IMR-90 (cell line): ENCODE measurements at regions not wholly inside any gene's neighbourhood (a gene's known extent, or its start where the extent isn't known, plus 50 kb on each side); places are given as distances from the start of the nearest gene placed in this dataset.

Source experiments
- ATAC-seq: fragments of 200-7000 bp; cut with Tn5 transposase; 2 replicates; pipeline ENCODE4 v1.9.1; 2020; ENCODE audit warnings: low read depth, mild to moderate bottlenecking, moderate library complexity
- BruUV-seq: library from RNA; stranded (reverse); fragments of 400-500 nt; replicated peaks from 2 replicates; lab custom pipeline; 2021; lab: Mats Ljungman, UMichigan
- CTCF ChIA-PET: fragments of 300-600 bp; formaldehyde crosslinking; extraction: SDS; loops from one replicate; lab custom pipeline; 2021; ENCODE audit warnings: antibody characterized with exemption; lab: Yijun Ruan, JAX
- POLR2A ChIA-PET: fragments of 300-600 bp; sonication (Branson Sonifier 250); formaldehyde crosslinking; loops from one replicate; lab custom pipeline; 2022; ENCODE audit warnings: antibody characterized with exemption; ENCODE audit not compliant: unreplicated experiment; lab: Charles Lee
- DNase-seq: peaks from one replicate; pipeline ENCODE4 v3.0.0; 2013
- H2AFZ ChIP-seq: replicated peaks from 2 replicates; pipeline ENCODE3; 2013; ENCODE audit warnings: low read length, mild to moderate bottlenecking; ENCODE audit not compliant: poor library complexity
- H2AK5ac ChIP-seq: 2 replicates; pipeline ENCODE4 v1.6.1; 2013; ENCODE audit warnings: low read depth, low read length, inconsistent platforms
- H2AK9ac ChIP-seq: replicated peaks from 2 replicates; pipeline ENCODE3; 2013; ENCODE audit warnings: mild to moderate bottlenecking, low read depth, low read length, moderate library complexity; ENCODE audit not compliant: poor library complexity
- H2BK120ac ChIP-seq: 2 replicates; pipeline ENCODE4 v1.6.1; 2013; ENCODE audit warnings: low read depth, low read length, inconsistent platforms
- H2BK15ac ChIP-seq: 3 replicates; pipeline ENCODE4 v1.6.1; 2013; ENCODE audit warnings: low read depth, low read length, inconsistent platforms
- H2BK20ac ChIP-seq: 2 replicates; pipeline ENCODE4 v1.6.1; 2013; ENCODE audit warnings: low read depth, mild to moderate bottlenecking, inconsistent platforms, low read length, moderate library complexity
- H2BK5ac ChIP-seq: 2 replicates; pipeline ENCODE4 v1.6.1; 2013; ENCODE audit warnings: mild to moderate bottlenecking, low read depth, low read length, inconsistent platforms; ENCODE audit not compliant: poor library complexity, severe bottlenecking
- H3K14ac ChIP-seq: replicated peaks from 2 replicates; pipeline ENCODE4 v1.6.1; 2013; ENCODE audit warnings: low read depth, low read length, inconsistent platforms
- H3K18ac ChIP-seq: 2 replicates; pipeline ENCODE4 v1.6.1; 2013; ENCODE audit warnings: low read depth, low read length, control low read depth
- H3K23ac ChIP-seq: 2 replicates; pipeline ENCODE4 v1.6.1; 2013; ENCODE audit warnings: low read depth, low read length, inconsistent platforms
- H3K27ac ChIP-seq: 2 replicates; pipeline ENCODE4 v1.5.1; 2013; ENCODE audit warnings: mild to moderate bottlenecking, control low read depth, low read length; ENCODE audit not compliant: insufficient read depth
- H3K27me3 ChIP-seq: 2 replicates; pipeline ENCODE4 v1.6.1; 2013; ENCODE audit warnings: low read length; ENCODE audit not compliant: control insufficient read depth, insufficient read depth
- H3K36me3 ChIP-seq: 2 replicates; pipeline ENCODE4 v1.6.1; 2013; ENCODE audit warnings: low read length, mixed read lengths; ENCODE audit not compliant: control insufficient read depth, insufficient read depth
- H3K4ac ChIP-seq: 2 replicates; pipeline ENCODE4 v1.6.1; 2013; ENCODE audit warnings: low read depth, low read length, inconsistent platforms
- H3K4me1 ChIP-seq: 2 replicates; pipeline ENCODE4 v1.6.1; 2013; ENCODE audit warnings: low read length, mixed read lengths; ENCODE audit not compliant: control insufficient read depth, insufficient read depth
- H3K4me2 ChIP-seq: 2 replicates; pipeline ENCODE4 v1.6.1; 2013; ENCODE audit warnings: low read depth, mild to moderate bottlenecking, control low read depth, low read length, moderate library complexity
- H3K4me3 ChIP-seq: 2 replicates; pipeline ENCODE4 v1.5.1; 2013; ENCODE audit warnings: low read depth, mild to moderate bottlenecking, control low read depth, low read length, moderate library complexity; ENCODE audit not compliant: insufficient read depth
- H3K56ac ChIP-seq: 2 replicates; pipeline ENCODE4 v1.6.1; 2013; ENCODE audit warnings: low read length, inconsistent platforms; ENCODE audit not compliant: insufficient read depth; ENCODE audit errors: extremely low read depth
- H3K79me1 ChIP-seq, 2 experiments: 2 replicates each; pipeline ENCODE4 v1.6.1; 2013; ENCODE audit warnings: low read length in 2 of 2, inconsistent platforms in 1 of 2, low read depth in 1 of 2
- H3K9ac ChIP-seq: 2 replicates; pipeline ENCODE4 v1.6.1; 2013; ENCODE audit warnings: low read depth, low read length, control low read depth
- H3K9me1 ChIP-seq: 2 replicates; pipeline ENCODE4 v1.6.1; 2013; ENCODE audit warnings: low read length, inconsistent platforms; ENCODE audit not compliant: insufficient read depth
- H3K9me3 ChIP-seq: 2 replicates; pipeline ENCODE4 v1.6.1; 2013; ENCODE audit warnings: low read length; ENCODE audit not compliant: control insufficient read depth, insufficient read depth
- H4K20me1 ChIP-seq: 2 replicates; pipeline ENCODE4 v1.6.1; 2013; ENCODE audit warnings: low read length, inconsistent platforms; ENCODE audit not compliant: insufficient read depth
- H4K5ac ChIP-seq: 2 replicates; pipeline ENCODE4 v1.6.1; 2013; ENCODE audit warnings: mild to moderate bottlenecking, low read depth, low read length, control low read depth
- H4K8ac ChIP-seq, 2 experiments: 2 replicates each; pipeline ENCODE4 v1.6.1; 2013; ENCODE audit warnings: low read depth in 2 of 2, low read length in 2 of 2, control low read depth in 1 of 2, inconsistent platforms in 1 of 2
- H4K91ac ChIP-seq: 2 replicates; pipeline ENCODE4 v1.6.1; 2013; ENCODE audit warnings: low read depth, low read length, inconsistent platforms; ENCODE audit not compliant: insufficient read depth
- BHLHE40 ChIP-seq: fragments of 150-350 bp; IDR thresholded peaks from 2 replicates; pipeline ENCODE4 v1.6.1; 2016; ENCODE audit warnings: mild to moderate bottlenecking, low read depth, low read length
- CEBPB ChIP-seq: IDR thresholded peaks from 2 replicates; pipeline ENCODE4 v1.6.1; 2012; ENCODE audit warnings: low read depth, low read length, improper control_type of control experiment
- CHD1 ChIP-seq: IDR thresholded peaks from 2 replicates; pipeline ENCODE4 v1.6.1; 2012; ENCODE audit warnings: low read depth, low read length, improper control_type of control experiment
- FOS ChIP-seq: fragments of 150-350 bp; IDR thresholded peaks from 2 replicates; pipeline ENCODE4 v1.6.1; 2016; ENCODE audit warnings: low read depth, low read length
- MAFK ChIP-seq: IDR thresholded peaks from 2 replicates; pipeline ENCODE4 v1.6.1; 2012; ENCODE audit warnings: low read depth, low read length, improper control_type of control experiment
- MAZ ChIP-seq: IDR thresholded peaks from 2 replicates; pipeline ENCODE4 v1.6.1; 2012; ENCODE audit warnings: low read depth, mild to moderate bottlenecking, low read length, improper control_type of control experiment, moderate library complexity, borderline replicate concordance
- MXI1 ChIP-seq: IDR thresholded peaks from 2 replicates; pipeline ENCODE4 v1.6.1; 2012; ENCODE audit warnings: low read depth, mild to moderate bottlenecking, low read length, moderate library complexity, borderline replicate concordance
- NFE2L2 ChIP-seq: fragments of 150-350 bp; IDR thresholded peaks from 2 replicates; pipeline ENCODE4 v1.6.1; 2016; ENCODE audit warnings: low read depth, mild to moderate bottlenecking, low read length
- POLR2A ChIP-seq: IDR thresholded peaks from 2 replicates; pipeline ENCODE4 v1.6.1; 2012; ENCODE audit warnings: mild to moderate bottlenecking, low read depth, low read length
- RAD21 ChIP-seq: IDR thresholded peaks from 2 replicates; pipeline ENCODE4 v1.6.1; 2012; ENCODE audit warnings: low read length, improper control_type of control experiment
- RCOR1 ChIP-seq: IDR thresholded peaks from 2 replicates; pipeline ENCODE4 v1.6.1; 2012; ENCODE audit warnings: mild to moderate bottlenecking, low read length, improper control_type of control experiment; ENCODE audit not compliant: insufficient replicate concordance
- RFX5 ChIP-seq: IDR thresholded peaks from 2 replicates; pipeline ENCODE4 v1.8.0; 2012; ENCODE audit warnings: low read depth, mild to moderate bottlenecking, low read length, moderate library complexity
- SMC3 ChIP-seq: fragments of 150-350 bp; IDR thresholded peaks from 2 replicates; pipeline ENCODE4 v1.6.1; 2016; ENCODE audit warnings: low read depth, mild to moderate bottlenecking, antibody characterized with exemption, low read length, moderate library complexity
- WGBS, 2 experiments: methylation state at CpG; one replicate each; pipeline versions ENCODE4 v1.1.5 to v1.1.7; 2013; ENCODE audit warnings: missing lambda C conversion rate in 2 of 2; ENCODE audit not compliant: insufficient read length in 1 of 2; ENCODE audit errors: extremely low coverage in 2 of 2; 5-methylcytosine and 5-hydroxymethylcytosine counted together
- dilution Hi-C: fragments of 300-500 bp; cut with HindIII; formaldehyde crosslinking; loops from one replicate; pipeline ENCODE4 v1.14.3; 2018; ENCODE audit warnings: low sequenced_read_pairs; ENCODE audit not compliant: unreplicated experiment
- in situ Hi-C: fragments of 300-500 bp; cut with MboI; formaldehyde crosslinking; loops from 3 replicates; pipeline ENCODE4 v1.14.3; 2019; ENCODE audit warnings: low sequenced_read_pairs, inconsistent platforms, mixed read lengths
- intact Hi-C: fragments of 100-400 bp; cut with micrococcal nuclease; formaldehyde crosslinking; loops from 2 replicates; pipeline ENCODE4 v1.10.0; 2022
- TF ChIP-seq, protein P1 (sequence below): fragments of 150-350 bp; IDR thresholded peaks from 2 replicates; pipeline ENCODE4 v1.6.1; 2016; ENCODE audit warnings: low read depth, mild to moderate bottlenecking, low read length, moderate library complexity, borderline replicate concordance
- TF ChIP-seq, protein P2 (sequence below): conservative IDR thresholded peaks from 2 replicates; pipeline ENCODE4 v1.5.1; 2012; ENCODE audit warnings: mild to moderate bottlenecking, low read depth, low read length, improper control_type of control experiment
- TF ChIP-seq, protein P3 (sequence below): fragments of 150-350 bp; IDR thresholded peaks from 2 replicates; pipeline ENCODE4 v1.6.1; 2017; ENCODE audit warnings: mild to moderate bottlenecking, antibody characterized with exemption, low read length, low read depth

DNA sequence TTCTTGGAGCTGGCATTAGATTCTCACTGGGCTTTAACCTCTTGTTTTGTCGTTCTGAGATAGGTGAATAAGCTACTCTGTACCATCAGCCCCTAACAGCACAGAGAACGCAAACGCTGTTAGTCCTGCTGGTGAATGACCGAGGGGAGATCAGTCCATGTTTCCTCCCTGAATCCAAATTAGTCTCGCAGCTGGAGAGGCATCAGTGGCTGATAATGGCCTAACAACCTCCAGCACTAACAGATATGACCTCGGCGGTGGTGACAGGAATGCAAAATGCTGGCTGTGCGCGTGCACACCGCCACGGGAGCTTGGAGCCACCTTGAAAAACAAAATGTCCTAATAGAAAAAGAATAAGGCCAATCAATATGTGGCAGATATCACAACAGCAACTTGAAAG, 77.6 kb upstream of the IRX1 start:
- H3K27ac ChIP-seq: no peak overlapping the region
- no peak overlapping the region for H2BK5ac ChIP-seq
- CTCF ChIA-PET: no interaction called here
- no peaks in the 10 kb centered on the region for H3K36me3 ChIP-seq
- H2BK120ac ChIP-seq: no peak overlapping the region
- peaks cover 27% of the 10 kb centered on the region for H3K9me3 ChIP-seq
- no peaks in the 10 kb centered on the region for H3K27me3 ChIP-seq
- H3K4ac ChIP-seq: no peak overlapping the region
- H4K5ac ChIP-seq: no peak overlapping the region
- H4K91ac ChIP-seq: no peak overlapping the region
- DNase-seq: no peak
- dilution Hi-C loops: no loop called here
- no peak overlapping the region for H4K8ac ChIP-seq
- no peak overlapping the region for H3K4me3 ChIP-seq
- H3K18ac ChIP-seq: no peak overlapping the region
- no TSS peak for BruUV-seq
- 17% methylated on average over 1 of the region's 11 CpGs; no CpG with 5 or more reads in 1 of the 2 experiments for WGBS, 2 experiments
- H3K9ac ChIP-seq: no peak overlapping the region
- no peak for ATAC-seq
- H3K4me1 ChIP-seq: no peaks in the 10 kb centered on the region
- no peak overlapping the region for H2BK20ac ChIP-seq
- H3K79me1 ChIP-seq: no peaks in the 10 kb centered on the region
- no peak overlapping the region for H2AK9ac ChIP-seq
- no peak overlapping the region for H2BK15ac ChIP-seq
- POLR2A ChIA-PET: no interaction called here
- no peak overlapping the region for H3K56ac ChIP-seq
- no peak overlapping the region for H2AFZ ChIP-seq
- H4K20me1 ChIP-seq: no peaks in the 10 kb centered on the region; the same call in 1 of the 2 replicates
- H3K9me1 ChIP-seq: no peaks in the 10 kb centered on the region
- no peak overlapping the region for H3K23ac ChIP-seq
- H3K14ac ChIP-seq: no peak overlapping the region
- no peak overlapping the region for H2AK5ac ChIP-seq
- TF ChIP-seq, protein P1, sequence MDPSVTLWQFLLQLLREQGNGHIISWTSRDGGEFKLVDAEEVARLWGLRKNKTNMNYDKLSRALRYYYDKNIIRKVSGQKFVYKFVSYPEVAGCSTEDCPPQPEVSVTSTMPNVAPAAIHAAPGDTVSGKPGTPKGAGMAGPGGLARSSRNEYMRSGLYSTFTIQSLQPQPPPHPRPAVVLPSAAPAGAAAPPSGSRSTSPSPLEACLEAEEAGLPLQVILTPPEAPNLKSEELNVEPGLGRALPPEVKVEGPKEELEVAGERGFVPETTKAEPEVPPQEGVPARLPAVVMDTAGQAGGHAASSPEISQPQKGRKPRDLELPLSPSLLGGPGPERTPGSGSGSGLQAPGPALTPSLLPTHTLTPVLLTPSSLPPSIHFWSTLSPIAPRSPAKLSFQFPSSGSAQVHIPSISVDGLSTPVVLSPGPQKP: no peak
- TF ChIP-seq, protein P2, sequence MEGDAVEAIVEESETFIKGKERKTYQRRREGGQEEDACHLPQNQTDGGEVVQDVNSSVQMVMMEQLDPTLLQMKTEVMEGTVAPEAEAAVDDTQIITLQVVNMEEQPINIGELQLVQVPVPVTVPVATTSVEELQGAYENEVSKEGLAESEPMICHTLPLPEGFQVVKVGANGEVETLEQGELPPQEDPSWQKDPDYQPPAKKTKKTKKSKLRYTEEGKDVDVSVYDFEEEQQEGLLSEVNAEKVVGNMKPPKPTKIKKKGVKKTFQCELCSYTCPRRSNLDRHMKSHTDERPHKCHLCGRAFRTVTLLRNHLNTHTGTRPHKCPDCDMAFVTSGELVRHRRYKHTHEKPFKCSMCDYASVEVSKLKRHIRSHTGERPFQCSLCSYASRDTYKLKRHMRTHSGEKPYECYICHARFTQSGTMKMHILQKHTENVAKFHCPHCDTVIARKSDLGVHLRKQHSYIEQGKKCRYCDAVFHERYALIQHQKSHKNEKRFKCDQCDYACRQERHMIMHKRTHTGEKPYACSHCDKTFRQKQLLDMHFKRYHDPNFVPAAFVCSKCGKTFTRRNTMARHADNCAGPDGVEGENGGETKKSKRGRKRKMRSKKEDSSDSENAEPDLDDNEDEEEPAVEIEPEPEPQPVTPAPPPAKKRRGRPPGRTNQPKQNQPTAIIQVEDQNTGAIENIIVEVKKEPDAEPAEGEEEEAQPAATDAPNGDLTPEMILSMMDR: no peak
- TF ChIP-seq, protein P3, sequence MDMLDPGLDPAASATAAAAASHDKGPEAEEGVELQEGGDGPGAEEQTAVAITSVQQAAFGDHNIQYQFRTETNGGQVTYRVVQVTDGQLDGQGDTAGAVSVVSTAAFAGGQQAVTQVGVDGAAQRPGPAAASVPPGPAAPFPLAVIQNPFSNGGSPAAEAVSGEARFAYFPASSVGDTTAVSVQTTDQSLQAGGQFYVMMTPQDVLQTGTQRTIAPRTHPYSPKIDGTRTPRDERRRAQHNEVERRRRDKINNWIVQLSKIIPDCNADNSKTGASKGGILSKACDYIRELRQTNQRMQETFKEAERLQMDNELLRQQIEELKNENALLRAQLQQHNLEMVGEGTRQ: no peak
- TF ChIP-seq BHLHE40: no peak
- no peak for TF ChIP-seq MAFK
- no peak for TF ChIP-seq MXI1
- no peak for TF ChIP-seq POLR2A
- no peak for TF ChIP-seq RAD21
- TF ChIP-seq FOS: no peak
- no peak for TF ChIP-seq MAZ
- no peak for TF ChIP-seq RFX5
- TF ChIP-seq NFE2L2: no peak
- TF ChIP-seq RCOR1: no peak
- no peak for TF ChIP-seq SMC3
- no peak for TF ChIP-seq CHD1
- no peak for TF ChIP-seq CEBPB
- H3K4me2 ChIP-seq: no peak overlapping the region
- in situ Hi-C loops: no loop called here
- intact Hi-C loops: no loop called here
